NCI-H2081 treated with DMSO at 0.1 percent for 48 hours (cell line): ENCODE measurements at regions not wholly inside any gene's neighbourhood (a gene's known extent, or its start where the extent isn't known, plus 50 kb on each side); places are given as distances from the start of the nearest gene placed in this dataset.
"Not testable (repeated sequence)": the region's sequence is repeated elsewhere in the genome, so short reads cannot be mapped to it uniquely, and the experiment has no call there.

ENCODE experiments used
- DNase-seq: peaks from one replicate; lab custom pipeline; 2025; lab: John Stamatoyannopoulos, UW

DNA sequence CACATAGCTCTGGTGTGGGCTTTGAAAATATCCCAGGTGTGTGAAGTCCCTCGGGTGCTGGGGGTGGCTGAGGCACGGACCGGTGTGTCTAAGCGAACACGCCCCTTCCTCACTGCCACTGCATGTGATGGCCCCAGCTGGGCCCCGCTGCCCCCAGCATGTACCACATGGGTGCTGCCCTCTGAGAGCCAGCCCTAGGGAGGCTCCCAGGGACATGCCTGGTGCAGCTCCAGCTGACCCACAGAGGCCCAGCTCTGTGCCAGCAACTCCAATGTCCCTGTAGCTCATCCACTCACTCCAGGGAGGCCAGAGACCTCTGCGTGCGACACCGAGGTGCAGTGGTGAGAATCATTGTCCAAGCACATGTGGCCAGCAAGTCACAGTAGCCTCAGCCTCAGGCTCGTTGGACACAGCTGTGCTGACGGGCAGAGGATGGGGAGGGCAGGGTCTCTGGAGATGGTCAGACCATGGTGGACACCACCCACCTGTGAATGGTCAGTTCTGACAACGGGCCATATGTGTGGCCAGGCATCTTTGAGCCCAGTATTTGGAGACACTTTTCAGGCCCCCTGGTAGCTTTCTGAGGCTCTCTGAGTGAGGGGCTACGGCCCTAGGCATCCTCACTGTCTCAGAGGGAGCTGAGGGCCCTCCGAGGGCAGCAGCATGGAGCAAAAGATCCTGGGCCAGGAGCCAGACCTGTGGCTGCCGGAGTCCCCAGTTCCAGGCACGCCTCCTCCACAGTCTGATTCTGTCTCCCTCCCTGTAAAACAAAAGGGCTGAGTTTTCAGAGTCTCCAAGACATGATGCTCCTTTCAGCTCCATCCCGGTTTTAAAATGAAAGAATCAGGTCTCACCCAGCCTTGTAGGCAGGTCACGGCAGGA is 220.7 kb downstream of the NDUFA10 start:
- DNase-seq: no peak

DNA sequence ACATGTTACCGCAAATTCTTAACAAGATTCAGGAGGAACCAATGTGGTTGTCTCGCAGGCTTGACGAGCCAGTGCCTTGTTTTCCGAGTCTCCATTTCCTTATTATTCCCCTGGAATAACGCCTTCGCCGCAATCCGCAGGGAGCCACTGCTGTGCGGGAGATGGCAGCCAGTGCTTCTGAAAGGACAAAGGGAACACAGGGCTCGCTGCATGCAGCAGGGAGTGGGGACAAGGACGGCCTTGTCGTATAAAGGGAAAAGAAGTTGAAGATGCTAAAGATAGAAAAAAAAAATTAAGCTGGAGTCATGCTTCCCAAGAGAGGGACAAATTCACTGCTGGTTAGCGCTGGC is 221.4 kb downstream of the NDUFA10 start:
- no peak for DNase-seq

DNA sequence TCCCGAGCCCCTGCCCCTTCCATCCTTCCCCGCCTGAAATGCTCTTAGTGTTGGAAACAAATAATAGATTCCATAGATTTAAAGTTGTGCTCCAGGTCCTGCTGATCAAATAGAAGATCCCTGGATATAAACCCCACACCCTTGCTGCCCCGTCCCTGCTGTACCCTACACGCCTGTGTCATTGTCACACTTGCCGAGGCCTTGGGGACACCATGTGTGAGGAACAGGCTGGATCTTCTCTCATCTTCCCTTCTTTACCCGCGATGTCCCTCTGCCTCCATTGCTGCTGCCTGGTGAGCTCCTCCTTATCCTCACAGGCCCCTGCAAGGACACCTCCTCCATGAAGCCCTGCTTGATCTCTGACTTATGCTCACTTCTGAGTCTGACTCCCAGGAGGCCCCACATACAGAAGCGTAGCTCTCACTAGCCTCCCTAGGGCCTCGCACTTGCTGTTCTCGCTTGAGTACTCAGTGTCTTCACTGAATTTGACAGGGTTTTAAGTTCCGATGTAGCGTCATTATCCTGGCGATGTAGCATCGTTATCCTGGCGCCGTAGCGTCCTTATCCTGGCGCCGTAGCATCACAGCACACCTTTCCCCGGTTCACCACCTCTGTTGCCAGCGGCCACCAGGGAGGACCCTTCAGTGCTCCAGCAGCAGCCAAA is 221.9 kb downstream of the NDUFA10 start:
- DNase-seq: no peak

DNA sequence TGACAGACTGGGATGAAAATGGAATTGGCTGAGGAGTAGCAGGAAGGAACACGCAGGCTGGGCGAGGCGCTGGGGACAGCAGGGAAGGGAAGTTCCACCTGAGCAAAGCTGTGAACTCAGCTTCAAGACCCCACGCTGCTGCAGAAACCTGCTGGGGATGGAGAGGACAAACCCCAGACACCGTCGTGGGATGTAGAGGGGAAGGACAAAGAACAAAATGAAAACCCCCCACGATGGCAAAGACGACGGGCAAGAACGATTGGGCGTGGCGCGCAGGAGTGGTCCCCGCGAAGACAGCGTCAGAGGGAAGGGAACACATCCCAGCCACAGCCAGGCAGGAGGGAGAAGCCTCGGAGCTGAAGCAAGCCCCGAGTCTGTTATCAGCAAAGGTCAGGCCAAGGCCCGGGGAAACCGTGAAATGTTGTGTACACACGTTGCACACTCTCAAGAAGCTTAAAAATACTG is 222.9 kb downstream of the NDUFA10 start:
- DNase-seq: no peak

DNA sequence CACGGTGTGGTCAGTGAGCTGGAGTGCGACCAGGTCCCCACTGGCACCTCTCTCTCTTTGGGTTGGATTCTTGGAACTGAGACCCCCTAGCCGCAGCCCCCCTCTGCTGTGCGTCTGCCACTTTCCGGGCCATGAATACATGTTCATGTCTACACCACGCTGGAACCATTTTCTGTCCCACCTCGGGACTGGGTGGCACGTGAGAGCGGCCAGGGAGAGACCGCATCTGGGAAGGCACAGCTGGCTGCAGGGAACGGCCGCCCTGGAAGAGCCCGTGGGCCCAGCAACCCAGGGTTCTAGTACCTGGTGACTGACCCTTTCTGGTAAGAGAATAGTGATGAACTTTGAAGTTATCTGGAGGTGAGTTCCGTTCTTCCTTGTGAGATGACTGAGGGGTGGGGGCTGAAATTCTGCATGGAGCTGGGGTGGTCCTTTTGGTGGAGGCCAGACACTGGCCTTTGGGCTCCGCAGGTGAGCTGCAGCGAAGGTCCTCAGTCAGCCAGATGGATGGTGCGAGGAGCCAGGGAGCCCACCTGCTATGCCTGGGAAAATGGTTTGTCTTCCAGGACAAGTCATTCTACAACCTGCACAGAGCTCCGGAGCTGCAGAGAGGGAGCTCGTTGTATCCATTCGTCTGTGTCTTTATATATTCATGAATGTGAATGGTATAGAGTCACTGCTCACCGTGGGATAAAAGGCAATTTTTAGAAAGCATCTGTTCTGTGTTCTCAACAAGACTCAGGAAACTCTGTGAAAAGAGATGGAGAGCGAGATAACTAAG is 223.5 kb downstream of the NDUFA10 start:
- no peak for DNase-seq

DNA sequence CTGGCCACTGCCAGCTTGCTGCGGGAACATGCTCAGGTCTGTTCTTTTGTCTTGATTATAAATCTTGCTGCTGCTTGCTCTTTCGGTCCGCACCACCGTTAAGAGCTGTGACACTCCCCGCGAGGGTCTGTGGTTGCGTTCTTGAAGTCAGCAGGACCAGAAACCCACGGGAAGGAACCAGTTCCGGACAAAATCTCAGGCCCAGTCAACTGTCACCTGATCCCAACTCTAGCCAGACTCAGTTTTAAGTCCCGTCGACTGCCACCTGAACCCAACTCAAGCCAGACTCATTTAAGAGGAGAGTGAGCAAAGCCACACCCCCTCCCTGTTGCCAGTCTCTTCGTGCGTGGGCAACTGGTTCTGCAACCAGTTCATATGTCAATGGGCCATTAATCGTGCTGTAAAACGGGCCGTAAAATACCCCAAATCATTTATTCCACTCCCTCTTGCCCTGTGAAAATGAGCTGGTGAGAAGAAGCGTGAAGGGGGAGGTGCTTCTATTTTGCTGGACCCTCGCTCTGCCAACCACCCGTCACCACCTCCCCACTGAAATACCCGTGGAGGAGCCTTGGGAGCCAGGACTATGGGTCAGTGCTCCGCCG is 224.3 kb downstream of the NDUFA10 start:
- DNase-seq: no peak

DNA sequence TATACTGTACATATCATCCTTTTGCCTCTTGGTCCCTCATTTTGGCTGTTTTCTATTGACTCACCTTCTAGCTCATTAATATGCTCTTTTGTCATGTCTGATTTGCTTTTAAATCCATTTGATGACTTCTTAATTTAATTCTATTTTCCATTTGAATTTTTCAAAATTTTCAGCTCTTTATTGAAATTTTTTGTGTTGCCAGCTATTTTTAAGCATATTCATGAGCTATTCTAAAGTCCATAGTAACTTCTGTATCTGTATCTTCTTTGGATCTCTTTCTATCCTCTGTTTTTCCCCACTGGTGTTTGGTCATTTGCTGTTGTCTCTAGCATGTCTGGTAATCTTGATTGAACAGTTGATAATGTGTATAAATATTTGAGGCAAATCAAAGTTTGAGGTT is 227.8 kb downstream of the NDUFA10 start:
- no peak for DNase-seq

DNA sequence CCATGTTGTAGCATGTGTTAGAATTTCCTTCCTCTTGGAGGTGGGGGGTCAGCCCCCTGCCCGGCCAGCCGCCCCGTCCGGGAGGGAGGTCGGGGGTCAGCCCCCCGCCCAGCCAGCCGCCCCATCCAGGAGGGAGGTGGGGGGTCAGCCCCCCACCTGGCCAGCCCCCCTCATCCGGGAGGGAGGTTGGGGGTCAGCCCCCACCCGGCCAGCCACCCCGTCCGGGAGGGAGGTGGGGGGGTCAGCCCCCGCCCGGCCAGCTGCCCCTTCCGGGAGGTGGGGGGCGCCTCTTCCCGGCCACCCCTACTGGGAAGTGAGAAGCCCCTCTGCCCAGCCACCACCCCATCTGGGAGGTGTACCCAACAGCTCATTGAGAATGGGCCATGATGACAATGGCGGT is 229.4 kb downstream of the NDUFA10 start:
- not testable (repeated sequence) for DNase-seq

DNA sequence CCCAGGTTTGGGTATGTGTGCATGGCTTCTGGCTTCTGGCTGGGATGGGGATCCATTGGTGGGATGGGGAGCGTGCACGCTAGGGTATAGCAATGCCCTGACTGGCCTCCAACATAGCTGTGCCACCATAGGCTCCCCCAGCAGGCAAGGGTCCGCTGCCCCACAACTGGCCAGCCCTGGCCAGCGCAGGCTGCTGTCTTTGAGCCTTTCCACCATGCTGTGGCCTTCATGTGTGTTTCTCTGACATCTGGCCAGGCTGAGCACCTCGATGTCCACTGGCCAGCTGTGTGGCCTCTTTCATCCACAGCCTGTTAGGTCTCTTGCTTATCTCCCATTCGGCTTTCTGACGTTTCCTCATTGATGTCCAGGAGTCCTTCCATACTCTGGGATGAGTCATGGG is 231.3 kb downstream of the NDUFA10 start:
- no peak for DNase-seq

DNA sequence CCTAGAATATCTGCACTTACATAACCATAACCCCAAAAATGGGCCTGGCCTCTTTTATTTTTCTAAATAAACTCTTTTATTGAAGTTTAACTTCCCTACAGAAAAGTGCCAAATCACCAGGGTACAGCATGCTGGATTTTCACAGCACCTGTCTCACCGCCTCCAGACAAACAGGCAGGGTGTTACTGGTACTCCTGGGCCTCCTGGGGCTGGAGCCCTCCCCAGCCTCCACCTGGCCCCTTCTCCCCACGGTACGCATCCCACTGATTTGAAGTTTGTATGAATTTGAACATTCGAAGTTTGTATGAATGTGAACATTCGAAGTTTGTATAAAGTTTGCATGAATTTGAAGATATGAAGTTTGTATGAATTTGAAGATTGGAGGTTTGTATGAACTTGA is 232.1 kb downstream of the NDUFA10 start:
- DNase-seq: no peak

DNA sequence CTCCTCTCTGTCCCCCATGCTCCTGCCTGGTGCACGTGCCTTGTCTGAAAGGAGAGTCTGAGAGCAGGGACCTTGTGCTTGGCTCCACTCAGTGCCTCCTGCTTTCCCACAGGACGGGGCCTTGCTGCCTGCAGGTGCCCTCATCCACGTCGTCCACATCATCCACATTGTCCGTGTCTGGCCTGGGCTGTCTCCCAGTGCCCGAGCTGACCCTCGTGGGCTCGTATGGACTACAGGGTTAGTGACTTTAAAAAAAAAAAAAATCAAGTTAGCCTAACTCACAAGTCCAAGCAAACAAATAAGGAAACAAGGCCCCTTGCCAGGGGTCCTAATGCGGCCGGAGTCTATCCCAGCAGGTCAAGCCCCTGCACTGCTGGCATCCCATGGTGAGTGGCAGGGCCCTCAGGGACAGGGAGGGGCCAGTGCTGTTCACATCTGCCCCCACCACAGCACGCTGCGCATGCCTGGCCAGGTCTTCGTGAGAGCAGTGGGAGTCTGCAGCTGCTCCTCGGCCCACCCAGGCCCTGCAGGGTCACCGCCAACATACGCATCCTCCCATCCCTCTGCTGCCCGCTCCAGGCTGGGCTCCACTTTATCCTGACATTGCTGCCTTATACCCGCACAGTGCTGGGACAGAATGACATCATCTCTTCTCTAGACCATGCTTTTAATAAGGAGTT is 232.6 kb downstream of the NDUFA10 start:
- DNase-seq: no peak

DNA sequence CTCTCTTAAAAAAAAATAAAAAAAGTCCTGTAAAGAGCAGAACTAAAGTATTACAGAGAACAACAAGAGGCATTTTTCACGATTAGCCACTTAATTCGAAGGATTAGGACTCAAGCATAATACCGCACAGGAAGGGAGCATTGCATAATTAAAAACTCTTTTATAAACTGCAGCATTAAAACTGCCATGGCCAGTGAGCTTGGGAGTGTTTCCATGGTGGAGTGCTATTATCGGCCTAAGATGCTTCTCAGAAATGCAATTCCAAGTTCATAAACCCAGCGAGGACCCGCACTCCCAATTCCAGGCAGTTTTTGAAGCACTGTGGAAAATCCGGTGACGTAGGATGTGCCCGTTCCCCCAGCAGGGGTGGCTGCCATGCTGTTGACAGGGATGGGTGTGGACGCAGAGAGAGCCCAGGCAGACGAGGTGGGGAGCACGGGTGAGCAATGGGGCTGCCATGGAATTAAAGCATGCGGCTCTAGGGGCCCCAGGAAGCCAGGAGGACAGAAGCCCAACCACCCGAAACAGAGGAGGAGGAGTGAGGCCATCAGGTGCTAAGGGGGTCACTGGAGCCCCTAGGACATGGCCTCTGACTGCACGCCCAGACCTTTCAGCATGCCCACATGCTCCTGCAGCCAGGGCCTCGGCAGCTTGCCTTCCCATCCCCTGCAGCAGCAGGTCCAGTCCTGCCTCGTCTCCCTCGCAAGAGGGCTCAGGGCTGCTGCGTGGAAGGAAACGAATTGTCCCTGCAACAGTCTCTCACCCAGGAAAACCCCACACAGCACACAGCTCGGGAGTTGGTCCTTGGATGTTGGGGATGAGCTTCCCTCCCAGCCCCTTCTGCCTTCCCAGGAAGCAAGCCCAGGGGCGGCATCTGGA is 233.4 kb downstream of the NDUFA10 start:
- DNase-seq: no peak

DNA sequence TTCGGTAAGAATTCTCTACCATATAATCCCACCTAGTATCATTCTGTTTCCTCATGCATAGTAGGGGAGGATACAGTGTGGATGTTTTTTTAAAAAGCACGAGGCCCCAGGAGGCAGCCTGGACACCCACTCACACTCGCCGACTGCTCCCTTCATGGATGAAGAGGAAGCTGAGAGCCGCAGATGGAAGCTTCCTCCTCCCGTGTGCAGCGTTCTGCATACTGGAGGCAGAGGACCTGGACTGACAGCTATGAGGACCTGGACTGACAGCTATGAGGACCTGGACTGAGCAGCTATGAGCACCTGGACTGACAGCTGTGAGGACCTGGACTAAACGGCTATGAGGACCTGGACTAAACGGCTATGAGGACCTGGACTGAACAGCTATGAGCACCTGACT is 234.4 kb downstream of the NDUFA10 start:
- no peak for DNase-seq

DNA sequence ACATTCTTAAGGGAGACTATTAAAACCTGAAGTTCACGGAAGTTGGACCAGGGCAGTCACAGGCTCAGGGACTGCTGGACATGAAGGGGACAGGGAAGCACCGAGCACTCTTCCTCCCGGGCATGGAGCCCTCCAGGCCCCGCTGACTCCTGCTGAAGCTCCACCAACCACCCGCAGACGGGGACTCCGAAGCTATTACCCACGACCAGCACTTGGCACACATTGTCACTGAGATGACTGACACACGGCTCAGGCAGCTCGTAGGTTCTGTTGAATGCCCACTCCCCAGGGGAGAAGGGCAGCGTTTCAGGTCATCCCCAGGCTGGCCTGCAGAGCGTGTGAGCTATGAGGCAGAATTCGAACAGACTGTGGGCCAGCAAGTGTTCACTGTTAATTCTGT is 234.8 kb downstream of the NDUFA10 start:
- no peak for DNase-seq

DNA sequence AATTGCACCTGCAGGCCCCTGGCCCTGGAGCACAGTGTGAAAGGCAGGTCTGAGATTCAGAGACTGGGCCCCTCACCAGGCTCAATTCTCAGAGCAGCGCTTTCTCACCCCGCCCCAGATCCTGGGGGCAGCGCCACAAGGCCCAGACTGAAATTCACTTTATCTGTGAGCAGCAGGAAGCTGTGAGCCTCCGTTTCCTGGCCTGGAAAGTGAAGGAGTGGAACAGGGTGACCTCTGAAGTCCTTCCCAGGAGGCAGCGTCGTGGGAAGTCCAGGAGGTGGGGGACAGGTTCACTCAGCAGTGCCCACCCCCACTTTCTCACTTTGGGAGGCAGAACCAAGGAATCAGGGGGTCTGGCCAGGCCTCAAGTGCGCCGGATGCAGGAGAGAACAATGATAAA is 235.4 kb downstream of the NDUFA10 start:
- no peak for DNase-seq

DNA sequence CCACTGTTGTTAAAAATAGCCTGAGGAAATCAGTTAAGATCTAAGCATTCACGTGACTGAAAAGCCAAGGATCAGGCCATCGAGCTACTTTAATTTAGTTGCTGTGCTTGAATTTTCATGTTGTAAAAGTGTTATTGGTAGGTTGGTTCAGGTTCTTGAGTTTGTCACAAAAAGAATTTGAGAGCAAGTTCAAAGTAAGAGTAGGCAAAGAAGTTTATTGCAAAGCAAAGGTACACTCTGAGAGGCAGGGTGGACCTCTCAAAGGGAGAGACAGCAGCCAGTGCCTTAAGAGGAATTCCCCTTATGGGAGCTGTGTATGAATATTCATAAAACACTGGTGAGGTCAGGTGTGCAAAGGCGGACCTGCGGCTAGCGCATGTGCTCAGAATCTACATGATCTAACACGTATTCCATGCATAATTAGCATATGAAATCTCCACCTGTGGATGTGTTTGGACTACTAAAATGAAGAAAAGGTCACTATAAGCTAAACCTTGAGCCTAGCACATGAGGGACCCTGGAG is 236.5 kb downstream of the NDUFA10 start:
- DNase-seq: no peak

DNA sequence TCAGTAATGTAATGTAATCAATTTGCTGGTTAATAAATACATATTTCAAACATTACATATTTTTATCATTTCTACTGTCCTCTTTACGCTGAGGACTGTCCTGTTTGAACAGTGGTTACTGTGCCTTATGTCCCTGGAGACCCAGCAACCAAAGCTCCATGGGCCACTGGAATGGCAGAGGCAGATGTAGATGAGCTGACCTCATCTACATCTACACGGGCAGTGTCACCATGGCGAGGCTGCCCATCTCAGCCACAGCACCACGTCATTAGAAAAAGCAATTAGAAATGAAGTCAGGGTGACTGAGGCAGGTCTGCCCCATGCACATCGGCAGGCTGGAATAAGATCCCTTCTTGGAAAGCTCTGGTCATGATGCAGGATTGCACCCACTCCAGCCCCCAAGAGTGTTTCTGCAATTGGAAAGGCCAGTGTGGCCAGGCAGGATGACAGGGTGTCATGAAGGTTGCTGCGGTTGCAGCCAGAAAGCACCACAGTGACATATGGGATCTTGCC is 237.5 kb downstream of the NDUFA10 start:
- DNase-seq: no peak

DNA sequence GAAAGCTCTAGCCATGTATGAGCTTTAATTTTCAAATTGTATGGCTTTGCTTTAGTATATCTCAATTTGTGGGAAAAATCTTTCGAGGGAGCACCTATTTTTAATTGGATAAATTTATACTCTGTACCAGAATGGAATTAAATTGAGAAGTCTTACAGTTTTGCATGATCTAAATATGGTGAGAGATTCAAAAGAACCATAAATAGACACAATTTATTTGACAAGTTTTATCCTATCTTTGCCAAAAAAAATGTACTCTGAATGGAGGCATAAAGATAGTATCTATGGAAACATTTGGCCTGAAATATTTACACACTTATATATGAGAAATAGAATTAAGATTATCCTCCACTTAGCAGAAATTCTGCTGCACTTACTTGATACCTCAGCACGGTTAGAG is 238.4 kb downstream of the NDUFA10 start:
- DNase-seq: no peak

DNA sequence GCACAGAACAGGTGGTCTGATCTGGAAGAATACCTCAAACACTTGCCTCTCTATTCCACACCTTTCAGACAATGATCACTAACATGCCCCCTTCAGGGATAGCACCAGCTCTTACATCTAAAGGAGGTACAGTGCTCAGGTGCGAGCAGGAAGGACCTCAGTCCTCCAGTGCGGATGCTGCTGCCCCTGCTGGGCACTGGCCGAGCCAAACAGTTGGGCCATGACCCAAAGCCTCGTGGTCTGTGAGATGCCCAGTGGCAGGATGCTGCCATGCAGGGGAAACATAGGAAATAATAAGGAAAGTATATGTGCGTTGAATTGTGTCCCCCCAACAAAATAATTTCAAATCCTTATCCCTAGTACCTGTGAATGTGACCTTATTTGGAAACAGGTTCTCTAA is 243.7 kb downstream of the NDUFA10 start:
- DNase-seq: no peak

DNA sequence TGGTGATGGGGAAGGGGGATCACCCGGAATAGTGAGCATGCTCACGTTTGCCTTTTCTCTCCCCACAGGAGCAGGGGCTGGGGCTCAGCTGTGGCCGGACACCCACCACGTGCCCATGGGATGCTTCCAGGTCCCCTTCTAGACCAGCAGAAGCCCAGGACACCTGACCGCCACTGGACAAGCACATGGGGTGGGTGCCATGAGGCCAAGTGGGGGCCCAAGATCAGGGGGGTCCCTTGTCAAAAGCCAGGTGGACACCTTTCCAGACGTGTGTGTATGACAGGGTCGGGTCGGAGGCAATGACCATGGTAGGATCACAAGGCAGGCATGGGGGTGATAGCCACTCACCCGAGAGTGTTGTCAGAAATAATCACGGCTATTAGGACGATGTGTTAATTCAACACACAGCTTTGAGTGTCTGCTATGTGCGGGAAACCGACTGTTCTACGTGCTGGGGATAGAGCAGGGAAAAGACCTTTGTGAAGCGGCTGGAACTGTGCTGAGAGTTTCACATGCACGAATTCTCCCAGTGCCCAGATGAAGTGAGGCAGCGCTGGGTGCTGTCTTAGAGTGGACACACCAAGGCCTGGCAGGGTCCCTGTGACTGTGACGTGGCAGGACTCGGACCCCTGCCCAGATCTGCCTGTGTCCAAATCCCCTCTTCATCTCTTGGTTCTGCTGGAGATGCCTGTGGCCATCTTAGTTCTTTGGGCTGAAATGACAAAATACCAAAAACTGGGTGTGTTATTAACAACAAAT is 244.7 kb downstream of the NDUFA10 start:
- DNase-seq: no peak
